Transverse colon (tissue), 4 donors: ENCODE measurements at regions not wholly inside any gene's neighbourhood (a gene's known extent, or its start where the extent isn't known, plus 50 kb on each side); places are given as distances from the start of the nearest gene placed in this dataset.

Experiments used
- DNase-seq: peaks from one replicate; pipeline ENCODE4 v3.0.0-alpha.2; 2019
- H3K27ac ChIP-seq, 4 donors: fragments of 200-600 bp; sonication (generic); 2 replicates each; pipeline ENCODE4 v1.5.1; 2016 to 2018; ENCODE audit warnings: inconsistent platforms in 4 of 4
- H3K27me3 ChIP-seq: fragments of 200-600 bp; sonication (generic); 2 replicates; pipeline ENCODE4 v1.5.1; 2017; ENCODE audit warnings: inconsistent platforms
- H3K36me3 ChIP-seq, 4 donors: fragments of 200-600 bp; sonication (generic); 2 replicates each; pipeline ENCODE4 v1.5.1; 2017 to 2019; ENCODE audit warnings: inconsistent platforms in 4 of 4
- H3K4me1 ChIP-seq, 4 donors: fragments of 200-600 bp; sonication (generic); 2 replicates each; pipeline ENCODE4 v1.5.1; 2017 to 2020; ENCODE audit warnings: inconsistent platforms in 4 of 4
- H3K4me3 ChIP-seq, 4 donors: fragments of 200-600 bp; sonication (generic); 1 replicate in 1 of 4; 2 replicates in 3 of 4; pipeline versions ENCODE4 v1.5.1 to v1.6.1; 2017 to 2019; ENCODE audit warnings: inconsistent platforms in 4 of 4
- H3K9me3 ChIP-seq, 2 donors: fragments of 200-600 bp; sonication (generic); 2 replicates each; pipeline ENCODE4 v1.5.1; 2017 to 2019; ENCODE audit warnings: inconsistent platforms in 2 of 2
- EP300 ChIP-seq: sonication (generic); formaldehyde crosslinking; IDR thresholded peaks from one replicate; pipeline ENCODE4 v1.6.1; 2017; ENCODE audit warnings: antibody characterized with exemption, low read depth
- POLR2A ChIP-seq: fragments of 450-650 bp; IDR thresholded peaks from one replicate; pipeline ENCODE4 v1.6.1; 2016; ENCODE audit warnings: antibody characterized with exemption, mild to moderate bottlenecking, moderate library complexity
- POLR2AphosphoS5 ChIP-seq, 3 donors: sonication (generic); formaldehyde crosslinking; IDR thresholded peaks; one replicate each; pipeline ENCODE4 v1.6.1; 2016; ENCODE audit warnings: antibody characterized with exemption in 3 of 3
- WGBS, 2 donors: methylation state at CpG; one replicate each; pipeline ENCODE4 v1.1.5; 2018; ENCODE audit warnings: low coverage in 1 of 2; 5-methylcytosine and 5-hydroxymethylcytosine counted together
- in situ Hi-C, 4 donors: fragments of 200-750 bp; cut with MboI; loops; one replicate each; pipeline versions ENCODE4 v1.15.0 to v1.15.1; 2017; ENCODE audit warnings: low sequenced_read_pairs in 3 of 4, low pct_ligation_motif_present in 1 of 4, low pct_unique_long_range_greater_than_20kb in 1 of 4
- intact Hi-C: fragments of 100-400 bp; cut with DNase I; formaldehyde crosslinking; loops from one replicate; pipeline ENCODE4 v1.15.1; 2023; ENCODE audit warnings: low total_unique reads
- TF ChIP-seq, protein P1 (sequence below), 5 experiments: fragments of 200-600 bp in 3 of 5; fragments of 450-650 bp in 2 of 5; sonication (generic) in 3 of 5; IDR thresholded peaks; 1 replicate in 2 of 5; 2 replicates in 3 of 5; pipeline ENCODE4 v1.5.1; 2016 to 2017; ENCODE audit warnings: antibody characterized with exemption in 5 of 5, inconsistent platforms in 3 of 5, mild to moderate bottlenecking in 2 of 5, moderate library complexity in 1 of 5

DNA sequence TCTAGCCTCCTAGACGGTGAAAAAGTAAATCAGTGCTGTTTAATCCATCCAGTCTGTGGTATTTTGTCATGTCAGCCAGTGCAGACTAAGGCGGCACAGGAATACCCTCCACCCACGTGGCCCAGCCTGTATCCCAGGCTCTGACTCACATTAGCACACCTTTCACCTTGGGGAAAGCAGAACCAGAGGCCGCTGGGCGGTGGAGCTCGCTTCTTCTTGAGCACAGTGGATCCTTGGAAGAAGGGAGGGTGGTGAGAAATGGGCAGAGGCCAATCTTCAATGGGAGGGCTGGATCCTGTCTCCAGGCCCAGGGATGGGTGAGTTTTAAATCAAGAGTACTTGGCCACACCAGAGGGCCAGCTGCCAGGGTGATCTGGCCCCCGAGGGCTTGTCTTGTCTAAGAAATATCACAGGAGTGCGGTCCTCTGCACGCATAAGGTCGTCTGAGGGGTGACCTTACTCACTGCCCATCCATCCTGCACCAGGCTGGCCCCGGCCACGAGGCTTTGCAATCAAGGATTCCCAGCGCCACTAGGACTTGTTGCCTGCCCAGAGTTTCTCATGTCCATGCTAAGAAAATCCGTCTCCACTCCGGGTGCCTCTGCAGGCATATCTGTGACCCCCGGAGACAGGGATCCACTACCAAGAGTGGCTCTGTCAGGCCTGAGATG, 658.5 kb downstream of the BRD1 start:
- Histone ChIP-seq H3K9me3 (no peaks in the 10 kb centered on the region), H3K4me1 (no peaks in the 10 kb centered on the region), H3K36me3 (no peaks in the 10 kb centered on the region), H3K27me3 (no peaks in the 10 kb centered on the region), H3K27ac (no peak overlapping the region), H3K4me3 (no peak overlapping the region)
- WGBS, 2 donors, result 66 to 100% methylated on average over 1 to 16 of the region's 16 CpGs
- in situ Hi-C loops, result no loop called here
- DNase-seq, result no peak
- intact Hi-C loops, result no loop called here
- TF ChIP-seq EP300 (no peak), POLR2AphosphoS5 (IDR thresholded peaks at IDR 0.05) (no peak), POLR2A (no peak)
- TF ChIP-seq, protein P1, sequence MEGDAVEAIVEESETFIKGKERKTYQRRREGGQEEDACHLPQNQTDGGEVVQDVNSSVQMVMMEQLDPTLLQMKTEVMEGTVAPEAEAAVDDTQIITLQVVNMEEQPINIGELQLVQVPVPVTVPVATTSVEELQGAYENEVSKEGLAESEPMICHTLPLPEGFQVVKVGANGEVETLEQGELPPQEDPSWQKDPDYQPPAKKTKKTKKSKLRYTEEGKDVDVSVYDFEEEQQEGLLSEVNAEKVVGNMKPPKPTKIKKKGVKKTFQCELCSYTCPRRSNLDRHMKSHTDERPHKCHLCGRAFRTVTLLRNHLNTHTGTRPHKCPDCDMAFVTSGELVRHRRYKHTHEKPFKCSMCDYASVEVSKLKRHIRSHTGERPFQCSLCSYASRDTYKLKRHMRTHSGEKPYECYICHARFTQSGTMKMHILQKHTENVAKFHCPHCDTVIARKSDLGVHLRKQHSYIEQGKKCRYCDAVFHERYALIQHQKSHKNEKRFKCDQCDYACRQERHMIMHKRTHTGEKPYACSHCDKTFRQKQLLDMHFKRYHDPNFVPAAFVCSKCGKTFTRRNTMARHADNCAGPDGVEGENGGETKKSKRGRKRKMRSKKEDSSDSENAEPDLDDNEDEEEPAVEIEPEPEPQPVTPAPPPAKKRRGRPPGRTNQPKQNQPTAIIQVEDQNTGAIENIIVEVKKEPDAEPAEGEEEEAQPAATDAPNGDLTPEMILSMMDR (IDR thresholded peaks at IDR 0.05), result no peak

DNA sequence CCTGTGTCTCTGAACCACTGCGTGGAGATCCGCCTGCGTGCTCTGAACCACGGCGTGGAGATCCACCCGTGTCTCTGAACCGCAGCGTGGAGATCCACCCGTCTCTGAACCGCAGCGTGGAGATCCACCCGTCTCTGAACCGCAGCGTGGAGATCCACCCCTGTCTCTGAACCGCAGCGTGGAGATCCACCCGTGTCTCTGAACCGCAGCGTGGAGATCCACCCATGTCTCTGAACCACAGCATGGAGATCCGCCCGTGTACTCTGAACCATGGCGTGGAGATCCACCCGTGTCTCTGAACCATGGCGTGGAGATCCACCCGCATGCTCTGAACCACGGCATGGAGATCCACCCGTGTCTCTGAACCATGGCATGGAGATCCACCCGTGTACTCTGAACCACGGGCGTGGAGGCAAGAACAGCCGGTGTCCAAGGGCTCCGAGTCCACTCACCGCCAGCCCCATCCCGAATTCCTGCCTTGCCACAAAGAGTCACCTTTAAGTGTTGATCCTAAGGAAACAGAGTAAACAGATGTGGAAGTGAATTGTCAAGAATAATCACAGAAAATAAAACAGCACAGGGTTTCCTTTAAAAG, 659.4 kb downstream of the BRD1 start:
- 87 to 89% methylated on average over 6 to 34 of the region's 34 CpGs for WGBS, 2 donors
- DNase-seq, result no peak
- intact Hi-C loops (no loop called here), in situ Hi-C loops (no loop called here)
- TF ChIP-seq, protein P1 (IDR thresholded peaks at IDR 0.05), result no peak
- TF ChIP-seq POLR2A, result no peak
- no peak for TF ChIP-seq POLR2AphosphoS5 (IDR thresholded peaks at IDR 0.05)
- TF ChIP-seq EP300, result no peak
- H3K36me3 ChIP-seq, result no peaks in the 10 kb centered on the region
- no peaks in the 10 kb centered on the region for H3K4me1 ChIP-seq
- no peak overlapping the region for H3K4me3 ChIP-seq
- no peaks in the 10 kb centered on the region for H3K9me3 ChIP-seq
- H3K27me3 ChIP-seq, result no peaks in the 10 kb centered on the region
- H3K27ac ChIP-seq, result no peak overlapping the region

DNA sequence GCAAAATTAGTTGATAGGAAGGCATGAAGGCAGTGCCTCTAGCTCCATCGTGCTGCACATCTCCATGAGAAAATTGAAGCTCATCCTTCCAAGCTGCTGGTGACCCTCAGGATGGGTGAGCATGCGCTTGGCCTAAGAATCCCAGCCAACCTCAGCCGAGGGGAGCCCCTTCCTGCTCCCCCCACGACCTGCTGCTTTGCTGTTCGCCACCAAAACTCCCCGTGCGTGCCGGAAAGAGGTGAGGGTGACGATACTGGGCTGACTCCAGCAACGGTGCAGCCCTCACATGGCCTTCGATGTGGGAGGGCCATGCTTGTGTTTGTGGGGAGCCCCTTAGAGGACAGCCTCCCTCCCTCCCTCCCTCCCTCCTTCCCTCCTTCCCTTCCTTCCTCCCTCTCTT, 660.9 kb downstream of the BRD1 start:
- TF ChIP-seq, protein P1 (IDR thresholded peaks at IDR 0.05), result no peak
- TF ChIP-seq POLR2A, result no peak
- no peak for TF ChIP-seq POLR2AphosphoS5 (IDR thresholded peaks at IDR 0.05)
- TF ChIP-seq EP300, result no peak
- in situ Hi-C loops, result no loop called here
- H3K9me3 ChIP-seq, result no peaks in the 10 kb centered on the region
- DNase-seq, result no peak
- intact Hi-C loops, result no loop called here
- H3K4me3 ChIP-seq, result no peak overlapping the region
- H3K36me3 ChIP-seq, result no peaks in the 10 kb centered on the region
- H3K27me3 ChIP-seq, result no peaks in the 10 kb centered on the region
- WGBS, 2 donors, result 81% methylated on average over 10 of the region's 11 CpGs; no CpG with 5 or more reads in 1 of the 2 donors
- H3K4me1 ChIP-seq, result no peaks in the 10 kb centered on the region
- no peak overlapping the region for H3K27ac ChIP-seq

- in situ Hi-C loops, result no loop called here
- WGBS, 2 donors, result 46 to 76% methylated on average over 5 to 13 of the region's 13 CpGs
- H3K36me3 ChIP-seq, result no peaks in the 10 kb centered on the region
- no peak for DNase-seq
- no peaks in the 10 kb centered on the region for H3K9me3 ChIP-seq
- H3K27ac ChIP-seq, result no peak overlapping the region
- H3K4me3 ChIP-seq, result no peak overlapping the region
- intact Hi-C loops, result no loop called here
- no peaks in the 10 kb centered on the region for H3K4me1 ChIP-seq
- H3K27me3 ChIP-seq, result no peaks in the 10 kb centered on the region
- no peak for TF ChIP-seq POLR2AphosphoS5 (IDR thresholded peaks at IDR 0.05)
- no peak for TF ChIP-seq EP300
- TF ChIP-seq, protein P1 (IDR thresholded peaks at IDR 0.05), result no peak
- TF ChIP-seq POLR2A, result no peak
These were observed 661.5 kb downstream of the BRD1 start for GRCh38 chr22:49166211-49166610.
